Fibroblast of lung (primary cell): ENCODE measurements at regions not wholly inside any gene's neighbourhood (a gene's known extent, or its start where the extent isn't known, plus 50 kb on each side); places are given as distances from the start of the nearest gene placed in this dataset.

ENCODE experiments used
- DNase-seq, 2 donors: peaks; one replicate each; pipeline versions ENCODE4 v3.0.0 to v3.0.0-alpha.2; 2010; ENCODE audit warnings: low read depth in 2 of 2
- H2AFZ ChIP-seq: 2 replicates; pipeline ENCODE4 v1.5.1; 2012; ENCODE audit warnings: low read length, control low read depth, inconsistent platforms
- H3K27ac ChIP-seq: 2 replicates; pipeline ENCODE4 v1.5.1; 2011; ENCODE audit warnings: low read length, control low read depth; ENCODE audit not compliant: insufficient read depth
- H3K27me3 ChIP-seq: 2 replicates; pipeline ENCODE4 v1.5.1; 2011; ENCODE audit warnings: mild to moderate bottlenecking, low read length; ENCODE audit not compliant: control insufficient read depth, insufficient read depth
- H3K36me3 ChIP-seq: 2 replicates; pipeline ENCODE4 v1.5.1; 2011; ENCODE audit warnings: low read length; ENCODE audit not compliant: control insufficient read depth, insufficient read depth
- H3K4me1 ChIP-seq: 2 replicates; pipeline ENCODE4 v1.5.1; 2011; ENCODE audit warnings: low read length; ENCODE audit not compliant: control insufficient read depth, insufficient read depth; ENCODE audit errors: extremely low read depth
- H3K4me2 ChIP-seq: 2 replicates; pipeline ENCODE4 v1.5.1; 2011; ENCODE audit warnings: low read length, control low read depth; ENCODE audit not compliant: insufficient read depth; ENCODE audit errors: extremely low read depth
- H3K4me3 ChIP-seq, 4 experiments: fragments of 200-600 bp in 1 of 4; sonication (generic) in 1 of 4; replicated peaks in 1 of 4; 2 replicates each; pipeline ENCODE4 v1.5.1; 2011 to 2016; ENCODE audit warnings: low read length in 4 of 4, low read depth in 3 of 4, mild to moderate bottlenecking in 3 of 4, control low read depth in 2 of 4, inconsistent platforms in 1 of 4, mixed read lengths in 1 of 4; ENCODE audit not compliant: insufficient read depth in 1 of 4; ENCODE audit errors: control extremely low read depth in 1 of 4
- H3K79me2 ChIP-seq: 2 replicates; pipeline ENCODE4 v1.5.1; 2012; ENCODE audit warnings: mild to moderate bottlenecking, low read length, inconsistent platforms; ENCODE audit not compliant: control insufficient read depth, insufficient read depth
- H3K9ac ChIP-seq: 2 replicates; pipeline ENCODE4 v1.5.1; 2011; ENCODE audit warnings: mild to moderate bottlenecking, low read length, control low read depth; ENCODE audit not compliant: insufficient read depth
- H3K9me3 ChIP-seq: 2 replicates; pipeline ENCODE4 v1.5.1; 2012; ENCODE audit warnings: low read depth, low read length; ENCODE audit not compliant: control insufficient read depth, insufficient read depth
- H4K20me1 ChIP-seq: 2 replicates; pipeline ENCODE4 v1.5.1; 2011; ENCODE audit warnings: low read length; ENCODE audit not compliant: control insufficient read depth, insufficient read depth; ENCODE audit errors: extremely low read depth
- EZH2 ChIP-seq: IDR thresholded peaks from 2 replicates; pipeline ENCODE4 v1.5.1; 2012; ENCODE audit warnings: low read length, control low read depth, mild to moderate bottlenecking; ENCODE audit errors: missing control alignments
- TF ChIP-seq, protein P1 (sequence below), 2 donors: IDR thresholded peaks in 1 of 2; conservative IDR thresholded peaks in 1 of 2; 1 replicate in 1 of 2; 2 replicates in 1 of 2; pipeline ENCODE4 v1.5.1; 2011 to 2012; ENCODE audit warnings: low read length in 2 of 2, control low read depth in 1 of 2, inconsistent platforms in 1 of 2, low read depth in 1 of 2, mild to moderate bottlenecking in 1 of 2

DNA sequence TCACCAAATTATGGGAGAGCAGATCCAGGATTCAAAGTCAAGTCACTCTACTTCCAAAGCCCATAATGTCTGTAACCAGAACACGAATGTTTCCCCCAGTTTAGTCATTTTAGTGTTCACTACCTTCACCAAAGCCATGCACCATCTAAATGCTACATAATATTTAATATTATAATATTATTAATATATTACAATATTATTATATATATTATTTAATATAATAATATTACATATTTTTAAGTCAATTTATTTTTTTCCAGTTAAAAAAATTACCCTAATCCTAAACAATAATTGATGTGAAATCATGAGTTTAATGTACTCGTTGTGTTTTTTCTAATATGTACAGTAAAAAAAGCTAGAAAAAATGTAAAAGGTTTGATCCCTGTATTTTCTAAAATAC, 276.6 kb upstream of the TBL1XR1 start:
- DNase-seq: no peak
- Histone ChIP-seq H3K27ac (no peak overlapping the region), H3K79me2 (no peaks in the 10 kb centered on the region), H3K4me1 (peaks cover 5% of the 10 kb centered on the region), H4K20me1 (no peaks in the 10 kb centered on the region), H3K4me2 (no peak overlapping the region), H3K9me3 (no peaks in the 10 kb centered on the region), H3K9ac (no peak overlapping the region), H2AFZ (no peak overlapping the region), H3K36me3 (no peaks in the 10 kb centered on the region), H3K4me3 (no peak overlapping the region), H3K27me3 (no peaks in the 10 kb centered on the region)
- TF ChIP-seq, protein P1, sequence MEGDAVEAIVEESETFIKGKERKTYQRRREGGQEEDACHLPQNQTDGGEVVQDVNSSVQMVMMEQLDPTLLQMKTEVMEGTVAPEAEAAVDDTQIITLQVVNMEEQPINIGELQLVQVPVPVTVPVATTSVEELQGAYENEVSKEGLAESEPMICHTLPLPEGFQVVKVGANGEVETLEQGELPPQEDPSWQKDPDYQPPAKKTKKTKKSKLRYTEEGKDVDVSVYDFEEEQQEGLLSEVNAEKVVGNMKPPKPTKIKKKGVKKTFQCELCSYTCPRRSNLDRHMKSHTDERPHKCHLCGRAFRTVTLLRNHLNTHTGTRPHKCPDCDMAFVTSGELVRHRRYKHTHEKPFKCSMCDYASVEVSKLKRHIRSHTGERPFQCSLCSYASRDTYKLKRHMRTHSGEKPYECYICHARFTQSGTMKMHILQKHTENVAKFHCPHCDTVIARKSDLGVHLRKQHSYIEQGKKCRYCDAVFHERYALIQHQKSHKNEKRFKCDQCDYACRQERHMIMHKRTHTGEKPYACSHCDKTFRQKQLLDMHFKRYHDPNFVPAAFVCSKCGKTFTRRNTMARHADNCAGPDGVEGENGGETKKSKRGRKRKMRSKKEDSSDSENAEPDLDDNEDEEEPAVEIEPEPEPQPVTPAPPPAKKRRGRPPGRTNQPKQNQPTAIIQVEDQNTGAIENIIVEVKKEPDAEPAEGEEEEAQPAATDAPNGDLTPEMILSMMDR (conservative IDR thresholded peaks at IDR 0.05 in 1 of 2, IDR thresholded peaks at IDR 0.05 in 1 of 2; ENCODE audit: low read depth in 1 of 2, low read length in 2 of 2): no peak
- no peak for TF ChIP-seq EZH2

GRCh38 chr3:177474652-177475355, 277.5 kb upstream of the TBL1XR1 start:
- no peaks in the 10 kb centered on the region for H3K36me3 ChIP-seq
- H2AFZ ChIP-seq: no peak overlapping the region
- H3K4me1 ChIP-seq: peaks cover 4% of the 10 kb centered on the region
- H4K20me1 ChIP-seq: no peaks in the 10 kb centered on the region
- no peak for DNase-seq
- H3K4me2 ChIP-seq: no peak overlapping the region
- H3K9ac ChIP-seq: no peak overlapping the region
- H3K27ac ChIP-seq: no peak overlapping the region
- no peaks in the 10 kb centered on the region for H3K79me2 ChIP-seq
- no peak overlapping the region for H3K4me3 ChIP-seq
- H3K27me3 ChIP-seq: no peaks in the 10 kb centered on the region
- no peaks in the 10 kb centered on the region for H3K9me3 ChIP-seq
- TF ChIP-seq, protein P1 (conservative IDR thresholded peaks at IDR 0.05 in 1 of 2, IDR thresholded peaks at IDR 0.05 in 1 of 2; ENCODE audit: low read depth in 1 of 2, low read length in 2 of 2): no peak
- no peak for TF ChIP-seq EZH2

- H3K36me3 ChIP-seq: no peaks in the 10 kb centered on the region
- no peak for DNase-seq
- H3K4me3 ChIP-seq: no peak overlapping the region
- H3K4me2 ChIP-seq: no peak overlapping the region
- H4K20me1 ChIP-seq: no peaks in the 10 kb centered on the region
- H3K4me1 ChIP-seq: peaks cover 4% of the 10 kb centered on the region
- no peak overlapping the region for H3K27ac ChIP-seq
- H2AFZ ChIP-seq: no peak overlapping the region
- H3K9ac ChIP-seq: no peak overlapping the region
- no peak for TF ChIP-seq EZH2
- TF ChIP-seq, protein P1 (conservative IDR thresholded peaks at IDR 0.05 in 1 of 2, IDR thresholded peaks at IDR 0.05 in 1 of 2; ENCODE audit: low read depth in 1 of 2, low read length in 2 of 2): no peak
- no peaks in the 10 kb centered on the region for H3K79me2 ChIP-seq
- H3K9me3 ChIP-seq: no peaks in the 10 kb centered on the region
- no peaks in the 10 kb centered on the region for H3K27me3 ChIP-seq
Measured at GRCh38 chr3:177475356-177475665, 278.0 kb upstream of the TBL1XR1 start.
